ENCODE measurements at regions not wholly inside any gene's neighbourhood (a gene's known extent, or its start where the extent isn't known, plus 50 kb on each side); places are given as distances from the start of the nearest gene placed in this dataset.

DNA sequence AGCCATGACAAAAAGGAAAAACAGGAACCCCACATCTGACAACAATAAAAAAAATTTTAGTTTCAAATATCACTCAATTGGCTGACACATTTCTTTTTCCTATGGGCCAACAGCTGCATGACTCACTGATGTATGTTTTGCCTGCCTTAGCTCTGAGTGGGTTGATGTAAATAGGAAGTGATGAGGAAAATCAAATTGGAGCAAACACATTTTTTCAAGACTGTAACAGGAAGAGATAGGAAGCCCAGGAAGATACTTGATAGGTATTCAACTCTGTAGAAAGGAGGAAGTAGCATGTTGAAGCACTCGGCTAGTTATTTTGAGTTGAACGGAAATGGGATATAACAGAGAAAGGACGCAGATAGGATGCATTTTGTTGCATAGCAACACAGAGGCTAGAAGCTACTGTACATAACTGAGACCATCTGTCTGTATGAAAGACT lies 168.0 kb upstream of the NR5A2 start:
- no peak overlapping the region for H3K4me3 Mint-ChIP-seq (ENCODE audit: low read depth)
- no peaks in the 10 kb centered on the region for H3K36me3 Mint-ChIP-seq (ENCODE audit: insufficient read depth)
- peaks cover 5% of the 10 kb centered on the region for H3K4me1 Mint-ChIP-seq (ENCODE audit: low read depth)
- H3K27ac Mint-ChIP-seq = no peak overlapping the region
- TF ChIP-seq, protein P1, sequence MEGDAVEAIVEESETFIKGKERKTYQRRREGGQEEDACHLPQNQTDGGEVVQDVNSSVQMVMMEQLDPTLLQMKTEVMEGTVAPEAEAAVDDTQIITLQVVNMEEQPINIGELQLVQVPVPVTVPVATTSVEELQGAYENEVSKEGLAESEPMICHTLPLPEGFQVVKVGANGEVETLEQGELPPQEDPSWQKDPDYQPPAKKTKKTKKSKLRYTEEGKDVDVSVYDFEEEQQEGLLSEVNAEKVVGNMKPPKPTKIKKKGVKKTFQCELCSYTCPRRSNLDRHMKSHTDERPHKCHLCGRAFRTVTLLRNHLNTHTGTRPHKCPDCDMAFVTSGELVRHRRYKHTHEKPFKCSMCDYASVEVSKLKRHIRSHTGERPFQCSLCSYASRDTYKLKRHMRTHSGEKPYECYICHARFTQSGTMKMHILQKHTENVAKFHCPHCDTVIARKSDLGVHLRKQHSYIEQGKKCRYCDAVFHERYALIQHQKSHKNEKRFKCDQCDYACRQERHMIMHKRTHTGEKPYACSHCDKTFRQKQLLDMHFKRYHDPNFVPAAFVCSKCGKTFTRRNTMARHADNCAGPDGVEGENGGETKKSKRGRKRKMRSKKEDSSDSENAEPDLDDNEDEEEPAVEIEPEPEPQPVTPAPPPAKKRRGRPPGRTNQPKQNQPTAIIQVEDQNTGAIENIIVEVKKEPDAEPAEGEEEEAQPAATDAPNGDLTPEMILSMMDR (IDR thresholded peaks at IDR 0.05; ENCODE audit: unreplicated experiment) = no peak
- DNase-seq (ENCODE audit: low spot score, unreplicated experiment) = no peak
- H3K27me3 Mint-ChIP-seq = no peaks in the 10 kb centered on the region
- H3K9me3 Mint-ChIP-seq (ENCODE audit: low read depth) = peaks cover 3% of the 10 kb centered on the region

DNA sequence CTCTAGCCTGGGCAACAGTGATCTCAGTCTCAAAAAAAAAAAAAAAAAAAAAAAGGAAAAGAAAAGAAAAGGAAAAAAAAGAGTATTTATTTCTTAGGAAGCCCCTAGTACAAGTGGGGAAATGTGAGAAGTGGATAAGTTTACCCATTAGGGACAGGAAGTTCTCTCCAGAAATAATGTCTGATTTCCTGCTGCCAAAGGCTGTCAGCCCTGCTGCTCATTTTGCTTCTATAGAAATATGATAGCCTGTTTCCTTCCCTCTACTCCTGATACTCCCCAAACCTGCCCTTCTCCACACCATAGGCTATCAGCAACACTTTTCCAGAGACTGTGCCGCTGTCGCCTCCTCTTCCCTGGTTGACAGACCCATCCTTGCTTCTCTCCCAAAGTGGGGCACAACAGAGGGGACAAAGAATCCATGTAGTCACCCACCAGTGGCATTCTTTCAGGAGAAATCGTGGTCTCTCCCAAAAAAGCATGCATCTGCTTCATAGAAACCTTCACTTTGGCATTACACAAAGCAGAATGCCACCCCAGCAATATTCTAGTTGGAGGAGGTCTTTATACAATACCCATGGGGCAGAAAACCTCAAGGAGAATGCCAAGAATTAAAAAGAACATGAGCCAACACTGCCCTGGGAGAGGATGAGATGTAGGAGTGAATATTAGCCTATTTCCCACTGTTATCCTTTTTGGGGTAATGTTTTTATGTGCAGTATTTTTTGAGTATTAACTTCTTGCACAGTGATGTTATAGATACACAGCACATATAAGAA lies 166.3 kb upstream of the NR5A2 start:
- no peaks in the 10 kb centered on the region for H3K9me3 Mint-ChIP-seq (ENCODE audit: low read depth)
- no peaks in the 10 kb centered on the region for H3K36me3 Mint-ChIP-seq (ENCODE audit: insufficient read depth)
- H3K27ac Mint-ChIP-seq = no peak overlapping the region
- DNase-seq (ENCODE audit: low spot score, unreplicated experiment) = no peak
- TF ChIP-seq, protein P1 (IDR thresholded peaks at IDR 0.05; ENCODE audit: unreplicated experiment) = no peak
- H3K27me3 Mint-ChIP-seq = no peaks in the 10 kb centered on the region
- H3K4me1 Mint-ChIP-seq (ENCODE audit: low read depth) = peaks cover 4% of the 10 kb centered on the region
- no peak overlapping the region for H3K4me3 Mint-ChIP-seq (ENCODE audit: low read depth)

DNA sequence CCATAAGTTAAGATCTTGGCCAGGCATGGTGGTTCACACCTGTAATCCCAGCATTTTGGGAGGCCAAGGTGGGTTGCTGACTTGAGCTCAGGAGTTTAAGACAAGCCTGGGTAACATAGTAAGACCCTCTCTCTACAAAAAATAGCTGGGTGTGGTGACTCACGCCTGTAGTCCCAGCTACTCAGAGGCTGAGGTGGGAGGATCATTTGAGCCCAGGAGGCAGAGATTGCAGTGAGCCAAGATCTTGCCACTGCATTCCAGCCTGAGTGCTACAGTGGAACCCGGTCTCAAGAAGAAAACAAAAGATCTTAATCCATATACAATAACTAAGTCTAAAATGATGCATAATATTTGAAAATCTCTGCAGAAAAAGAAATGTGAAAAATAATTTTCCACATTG lies 165.5 kb upstream of the NR5A2 start:
- peaks cover 4% of the 10 kb centered on the region for H3K4me1 Mint-ChIP-seq (ENCODE audit: low read depth)
- no peaks in the 10 kb centered on the region for H3K36me3 Mint-ChIP-seq (ENCODE audit: insufficient read depth)
- no peaks in the 10 kb centered on the region for H3K27me3 Mint-ChIP-seq
- no peak overlapping the region for H3K4me3 Mint-ChIP-seq (ENCODE audit: low read depth)
- TF ChIP-seq, protein P1 (IDR thresholded peaks at IDR 0.05; ENCODE audit: unreplicated experiment) = no peak
- no peaks in the 10 kb centered on the region for H3K9me3 Mint-ChIP-seq (ENCODE audit: low read depth)
- H3K27ac Mint-ChIP-seq = no peak overlapping the region
- DNase-seq (ENCODE audit: low spot score, unreplicated experiment) = no peak

DNA sequence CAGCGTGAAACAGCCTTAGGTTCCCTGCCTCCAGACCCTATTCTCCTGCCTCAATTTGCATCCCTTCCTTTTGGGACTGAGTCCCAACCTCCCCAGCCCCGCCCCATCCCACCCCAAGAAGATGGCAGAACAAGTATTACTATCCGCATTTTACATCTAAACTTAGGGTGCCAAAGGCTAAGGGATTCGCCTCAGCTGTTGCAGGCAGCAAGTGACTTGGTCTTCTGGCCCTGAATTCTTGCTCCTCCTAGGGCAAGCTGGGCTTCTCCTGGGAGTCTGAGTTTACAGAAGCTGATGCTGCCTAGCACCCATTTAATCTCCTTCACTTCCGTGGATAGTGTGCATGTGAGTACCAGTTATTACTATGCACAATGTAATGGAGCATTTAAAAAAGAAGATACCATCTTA lies 161.3 kb upstream of the NR5A2 start:
- no peak for DNase-seq (ENCODE audit: low spot score, unreplicated experiment)
- Mint-ChIP-seq H3K36me3 (ENCODE audit: insufficient read depth) (no peaks in the 10 kb centered on the region), H3K4me1 (ENCODE audit: low read depth) (peaks cover 4% of the 10 kb centered on the region), H3K9me3 (ENCODE audit: low read depth) (no peaks in the 10 kb centered on the region), H3K4me3 (ENCODE audit: low read depth) (no peak overlapping the region), H3K27me3 (no peaks in the 10 kb centered on the region), H3K27ac (no peak overlapping the region)
- TF ChIP-seq, protein P1 (IDR thresholded peaks at IDR 0.05; ENCODE audit: unreplicated experiment) = no peak

DNA sequence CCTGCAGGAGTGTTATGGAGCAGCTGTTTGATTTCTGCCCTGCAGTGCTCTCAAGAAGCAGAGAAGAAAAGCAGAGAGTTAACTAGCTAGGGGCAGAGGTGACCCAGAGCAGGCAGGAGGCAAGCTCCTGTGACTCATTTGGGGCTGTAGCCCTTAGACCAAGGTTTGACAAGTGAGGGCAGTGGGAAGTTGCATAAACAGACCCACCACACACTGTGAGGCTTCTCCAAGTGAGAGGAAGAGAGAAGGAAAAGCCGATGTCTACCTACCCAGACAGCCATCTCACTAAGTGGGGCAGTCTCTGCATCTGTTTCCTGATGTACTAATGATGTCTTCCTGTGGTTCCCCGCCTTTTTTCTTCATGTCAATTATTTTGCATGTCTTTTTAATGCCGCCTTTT lies 159.9 kb upstream of the NR5A2 start:
- H3K9me3 Mint-ChIP-seq (ENCODE audit: low read depth) = no peaks in the 10 kb centered on the region
- DNase-seq (ENCODE audit: low spot score, unreplicated experiment) = no peak
- no peaks in the 10 kb centered on the region for H3K27me3 Mint-ChIP-seq
- H3K4me3 Mint-ChIP-seq (ENCODE audit: low read depth) = no peak overlapping the region
- no peak overlapping the region for H3K27ac Mint-ChIP-seq
- no peaks in the 10 kb centered on the region for H3K36me3 Mint-ChIP-seq (ENCODE audit: insufficient read depth)
- TF ChIP-seq, protein P1 (IDR thresholded peaks at IDR 0.05; ENCODE audit: unreplicated experiment) = no peak
- peaks cover 4% of the 10 kb centered on the region for H3K4me1 Mint-ChIP-seq (ENCODE audit: low read depth)
